ENCODE measurements at regions not wholly inside any gene's neighbourhood (a gene's known extent, or its start where the extent isn't known, plus 50 kb on each side); places are given as distances from the start of the nearest gene placed in this dataset.

DNA sequence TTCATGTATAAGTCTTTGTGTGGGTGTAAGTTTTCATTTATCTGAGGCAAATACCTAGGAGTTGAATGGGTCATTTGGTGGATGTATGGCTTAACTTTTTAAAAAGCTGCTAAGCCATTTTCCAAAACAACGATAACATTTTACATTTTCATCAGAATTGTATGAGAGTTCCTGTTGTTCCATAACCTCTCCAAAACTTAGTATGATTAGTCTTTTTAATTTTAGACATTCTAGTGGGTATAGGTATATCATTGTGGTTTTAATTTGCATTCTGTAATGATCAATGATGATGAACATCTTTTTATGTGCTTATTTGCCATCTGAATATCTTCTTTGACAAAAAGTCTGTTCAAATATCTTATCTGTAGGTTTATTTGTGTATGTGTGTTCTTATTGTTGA lies 74.4 kb upstream of the UGP2 start:
- Histone ChIP-seq H3K27me3 (ENCODE audit: insufficient read depth) (no peaks in the 10 kb centered on the region), H4K20me1 (replicated peaks; ENCODE audit: insufficient read depth) (no peaks in the 10 kb centered on the region), H2AFZ (no peak overlapping the region), H3K4me3 (no peak overlapping the region), H3K27ac (ENCODE audit: low read depth) (no peak overlapping the region), H3K4me1 (ENCODE audit: insufficient read depth) (peaks cover 23% of the 10 kb centered on the region), H3K4me2 (no peak overlapping the region), H3K36me3 (ENCODE audit: insufficient read depth) (no peaks in the 10 kb centered on the region), H3K79me2 (replicated peaks; ENCODE audit: insufficient read depth) (no peaks in the 10 kb centered on the region), H3F3A (replicated peaks; ENCODE audit: low read depth) (no peaks in the 10 kb centered on the region), H3K9me2 (ENCODE audit: insufficient read depth) (no peaks in the 10 kb centered on the region)
- Mint-ChIP-seq H3K27me3 (ENCODE audit: insufficient read depth, low read depth, poor library complexity) (no peaks in the 10 kb centered on the region), H3K27ac (no peak overlapping the region), H3K9me3 (peaks cover 16% of the 10 kb centered on the region), H3K36me3 (ENCODE audit: low read depth) (peaks cover 11% of the 10 kb centered on the region; the same call in 2 of the 3 replicates), H3K4me1 (peaks cover 26% of the 10 kb centered on the region), H3K4me3 (no peak overlapping the region)
- TF ChIP-seq ZNF331 (CRISPR knock-in tag; IDR thresholded peaks at IDR 0.05; ENCODE audit: low read depth) (no peak), POLR2AphosphoS5 (IDR thresholded peaks at IDR 0.05; ENCODE audit: low read depth) (no peak), STAT1 (IDR thresholded peaks at IDR 0.05; ENCODE audit: unreplicated experiment) (no peak), NANOG (IDR thresholded peaks at IDR 0.05; ENCODE audit: borderline replicate concordance) (no peak), CREB1 (CRISPR knock-in tag; IDR thresholded peaks at IDR 0.05; ENCODE audit: low read depth) (no peak), EZH2 (IDR thresholded peaks at IDR 0.05; ENCODE audit: low read depth, unreplicated experiment) (no peak), ZNF114 (CRISPR knock-in tag; IDR thresholded peaks at IDR 0.05) (no peak)
- TF ChIP-seq, protein P1, sequence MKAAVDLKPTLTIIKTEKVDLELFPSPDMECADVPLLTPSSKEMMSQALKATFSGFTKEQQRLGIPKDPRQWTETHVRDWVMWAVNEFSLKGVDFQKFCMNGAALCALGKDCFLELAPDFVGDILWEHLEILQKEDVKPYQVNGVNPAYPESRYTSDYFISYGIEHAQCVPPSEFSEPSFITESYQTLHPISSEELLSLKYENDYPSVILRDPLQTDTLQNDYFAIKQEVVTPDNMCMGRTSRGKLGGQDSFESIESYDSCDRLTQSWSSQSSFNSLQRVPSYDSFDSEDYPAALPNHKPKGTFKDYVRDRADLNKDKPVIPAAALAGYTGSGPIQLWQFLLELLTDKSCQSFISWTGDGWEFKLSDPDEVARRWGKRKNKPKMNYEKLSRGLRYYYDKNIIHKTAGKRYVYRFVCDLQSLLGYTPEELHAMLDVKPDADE (IDR thresholded peaks at IDR 0.05), result no peak
- TF ChIP-seq, protein P2, sequence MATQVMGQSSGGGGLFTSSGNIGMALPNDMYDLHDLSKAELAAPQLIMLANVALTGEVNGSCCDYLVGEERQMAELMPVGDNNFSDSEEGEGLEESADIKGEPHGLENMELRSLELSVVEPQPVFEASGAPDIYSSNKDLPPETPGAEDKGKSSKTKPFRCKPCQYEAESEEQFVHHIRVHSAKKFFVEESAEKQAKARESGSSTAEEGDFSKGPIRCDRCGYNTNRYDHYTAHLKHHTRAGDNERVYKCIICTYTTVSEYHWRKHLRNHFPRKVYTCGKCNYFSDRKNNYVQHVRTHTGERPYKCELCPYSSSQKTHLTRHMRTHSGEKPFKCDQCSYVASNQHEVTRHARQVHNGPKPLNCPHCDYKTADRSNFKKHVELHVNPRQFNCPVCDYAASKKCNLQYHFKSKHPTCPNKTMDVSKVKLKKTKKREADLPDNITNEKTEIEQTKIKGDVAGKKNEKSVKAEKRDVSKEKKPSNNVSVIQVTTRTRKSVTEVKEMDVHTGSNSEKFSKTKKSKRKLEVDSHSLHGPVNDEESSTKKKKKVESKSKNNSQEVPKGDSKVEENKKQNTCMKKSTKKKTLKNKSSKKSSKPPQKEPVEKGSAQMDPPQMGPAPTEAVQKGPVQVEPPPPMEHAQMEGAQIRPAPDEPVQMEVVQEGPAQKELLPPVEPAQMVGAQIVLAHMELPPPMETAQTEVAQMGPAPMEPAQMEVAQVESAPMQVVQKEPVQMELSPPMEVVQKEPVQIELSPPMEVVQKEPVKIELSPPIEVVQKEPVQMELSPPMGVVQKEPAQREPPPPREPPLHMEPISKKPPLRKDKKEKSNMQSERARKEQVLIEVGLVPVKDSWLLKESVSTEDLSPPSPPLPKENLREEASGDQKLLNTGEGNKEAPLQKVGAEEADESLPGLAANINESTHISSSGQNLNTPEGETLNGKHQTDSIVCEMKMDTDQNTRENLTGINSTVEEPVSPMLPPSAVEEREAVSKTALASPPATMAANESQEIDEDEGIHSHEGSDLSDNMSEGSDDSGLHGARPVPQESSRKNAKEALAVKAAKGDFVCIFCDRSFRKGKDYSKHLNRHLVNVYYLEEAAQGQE (IDR thresholded peaks at IDR 0.05; ENCODE audit: unreplicated experiment), result no peak
- TF ChIP-seq, protein P3, sequence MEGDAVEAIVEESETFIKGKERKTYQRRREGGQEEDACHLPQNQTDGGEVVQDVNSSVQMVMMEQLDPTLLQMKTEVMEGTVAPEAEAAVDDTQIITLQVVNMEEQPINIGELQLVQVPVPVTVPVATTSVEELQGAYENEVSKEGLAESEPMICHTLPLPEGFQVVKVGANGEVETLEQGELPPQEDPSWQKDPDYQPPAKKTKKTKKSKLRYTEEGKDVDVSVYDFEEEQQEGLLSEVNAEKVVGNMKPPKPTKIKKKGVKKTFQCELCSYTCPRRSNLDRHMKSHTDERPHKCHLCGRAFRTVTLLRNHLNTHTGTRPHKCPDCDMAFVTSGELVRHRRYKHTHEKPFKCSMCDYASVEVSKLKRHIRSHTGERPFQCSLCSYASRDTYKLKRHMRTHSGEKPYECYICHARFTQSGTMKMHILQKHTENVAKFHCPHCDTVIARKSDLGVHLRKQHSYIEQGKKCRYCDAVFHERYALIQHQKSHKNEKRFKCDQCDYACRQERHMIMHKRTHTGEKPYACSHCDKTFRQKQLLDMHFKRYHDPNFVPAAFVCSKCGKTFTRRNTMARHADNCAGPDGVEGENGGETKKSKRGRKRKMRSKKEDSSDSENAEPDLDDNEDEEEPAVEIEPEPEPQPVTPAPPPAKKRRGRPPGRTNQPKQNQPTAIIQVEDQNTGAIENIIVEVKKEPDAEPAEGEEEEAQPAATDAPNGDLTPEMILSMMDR (conservative IDR thresholded peaks at IDR 0.05; ENCODE audit: low read depth in 2 of 2), result no peak
- no peak for ATAC-seq
- DNase-seq (ENCODE audit: low spot score), result no peak

DNA sequence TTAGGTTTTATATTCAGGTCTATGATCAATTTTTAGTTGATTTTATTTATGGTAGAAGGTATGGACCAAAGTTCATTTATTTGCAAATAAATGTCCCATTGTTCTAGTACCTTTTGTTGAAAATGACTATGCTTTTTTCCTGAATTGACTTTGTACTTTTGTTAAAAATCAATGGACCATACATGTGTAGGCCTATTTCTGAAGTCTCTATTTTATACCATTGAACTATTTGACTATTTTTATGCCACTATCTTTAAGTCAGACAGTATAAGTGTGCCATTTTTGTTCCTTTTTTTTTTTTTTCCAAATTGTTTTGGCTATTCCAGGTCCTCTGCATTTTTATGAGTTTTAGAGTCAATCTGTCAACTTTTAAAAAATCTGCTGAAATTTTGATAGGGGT lies 73.6 kb upstream of the UGP2 start:
- H3K4me1 ChIP-seq (ENCODE audit: insufficient read depth), result peaks cover 23% of the 10 kb centered on the region
- no peak for DNase-seq (ENCODE audit: low spot score)
- no peaks in the 10 kb centered on the region for H3K9me2 ChIP-seq (ENCODE audit: insufficient read depth)
- Mint-ChIP-seq H3K27me3 (ENCODE audit: insufficient read depth, low read depth, poor library complexity) (no peaks in the 10 kb centered on the region), H3K4me3 (no peak overlapping the region), H3K9me3 (peaks cover 16% of the 10 kb centered on the region), H3K4me1 (peaks cover 26% of the 10 kb centered on the region), H3K27ac (no peak overlapping the region), H3K36me3 (ENCODE audit: low read depth) (peaks cover 11% of the 10 kb centered on the region; the same call in 2 of the 3 replicates)
- H3K4me2 ChIP-seq, result no peak overlapping the region
- H2AFZ ChIP-seq, result no peak overlapping the region
- no peaks in the 10 kb centered on the region for H3K79me2 ChIP-seq (replicated peaks; ENCODE audit: insufficient read depth)
- ATAC-seq, result no peak
- no peaks in the 10 kb centered on the region for H3K27me3 ChIP-seq (ENCODE audit: insufficient read depth)
- no peak overlapping the region for H3K27ac ChIP-seq (ENCODE audit: low read depth)
- H4K20me1 ChIP-seq (replicated peaks; ENCODE audit: insufficient read depth), result no peaks in the 10 kb centered on the region
- no peaks in the 10 kb centered on the region for H3K36me3 ChIP-seq (ENCODE audit: insufficient read depth)
- H3F3A ChIP-seq (replicated peaks; ENCODE audit: low read depth), result no peaks in the 10 kb centered on the region
- no peak overlapping the region for H3K4me3 ChIP-seq
- TF ChIP-seq STAT1 (IDR thresholded peaks at IDR 0.05; ENCODE audit: unreplicated experiment), result no peak
- TF ChIP-seq EZH2phosphoT487 (IDR thresholded peaks at IDR 0.05; ENCODE audit: unreplicated experiment), result no peak
- TF ChIP-seq, protein P2 (IDR thresholded peaks at IDR 0.05; ENCODE audit: unreplicated experiment), result no peak
- no peak for TF ChIP-seq CREB1 (CRISPR knock-in tag; IDR thresholded peaks at IDR 0.05; ENCODE audit: low read depth)
- TF ChIP-seq POLR2AphosphoS5 (IDR thresholded peaks at IDR 0.05; ENCODE audit: low read depth), result no peak
- TF ChIP-seq JUNB (IDR thresholded peaks at IDR 0.05; ENCODE audit: unreplicated experiment), result no peak
- TF ChIP-seq NANOG (IDR thresholded peaks at IDR 0.05; ENCODE audit: borderline replicate concordance), result no peak
- no peak for TF ChIP-seq EZH2 (IDR thresholded peaks at IDR 0.05; ENCODE audit: low read depth, unreplicated experiment)
- no peak for TF ChIP-seq ZNF331 (CRISPR knock-in tag; IDR thresholded peaks at IDR 0.05; ENCODE audit: low read depth)

Measured in GM23338 (cell line).